B cell (primary cell): ENCODE measurements at regions not wholly inside any gene's neighbourhood (a gene's known extent, or its start where the extent isn't known, plus 50 kb on each side); places are given as distances from the start of the nearest gene placed in this dataset.

Source experiments
- ATAC-seq: fragments of 200-7000 bp; cut with Tn5 transposase; one replicate; pipeline ENCODE4 v1.10.0; 2021; ENCODE audit warnings: low read depth, mild to moderate bottlenecking, moderate number of reproducible peaks, moderate library complexity
- CTCF ChIA-PET: fragments of 350-600 bp; sonication (Branson Sonifier 250); formaldehyde crosslinking; loops from one replicate; lab custom pipeline; 2021; ENCODE audit warnings: antibody characterized with exemption, inconsistent platforms; lab: Charles Lee
- POLR2A ChIA-PET: fragments of 350-600 bp; sonication (Branson Sonifier 250); formaldehyde crosslinking; loops from one replicate; lab custom pipeline; 2021; ENCODE audit warnings: antibody characterized with exemption; lab: Charles Lee
- DNase-seq: peaks from one replicate; pipeline ENCODE4 v3.0.0; 2013
- H2AFZ ChIP-seq: 2 replicates; pipeline ENCODE4 v1.6.1; 2012; ENCODE audit warnings: mild to moderate bottlenecking, low read depth, low read length; ENCODE audit not compliant: insufficient read depth, poor library complexity, severe bottlenecking
- H3K27ac ChIP-seq, 2 donors: 1 replicate in 1 of 2; 2 replicates in 1 of 2; pipeline ENCODE4 v1.5.1; 2012 to 2013; ENCODE audit warnings: low read length in 2 of 2, mild to moderate bottlenecking in 2 of 2, moderate library complexity in 1 of 2
- H3K27me3 ChIP-seq, 4 experiments: fragments of 200-600 bp in 1 of 4; sonication (generic) in 1 of 4; replicated peaks in 1 of 4; 1 replicate in 2 of 4; 2 replicates in 2 of 4; pipeline versions ENCODE4 v1.6.1 to v1.7.0; 2013 to 2016; ENCODE audit warnings: low read length in 3 of 4, mild to moderate bottlenecking in 2 of 4, mixed read lengths in 1 of 4, moderate library complexity in 1 of 4; ENCODE audit not compliant: insufficient read depth in 4 of 4, control insufficient read depth in 3 of 4; ENCODE audit errors: control extremely low read depth in 1 of 4
- H3K36me3 ChIP-seq, 2 experiments: replicated peaks in 1 of 2; 1 replicate in 1 of 2; 2 replicates in 1 of 2; pipeline versions ENCODE4 v1.6.1 to v1.7.1; 2013; ENCODE audit warnings: low read length in 1 of 2; ENCODE audit not compliant: insufficient read depth in 2 of 2, control insufficient read depth in 1 of 2; ENCODE audit errors: control extremely low read depth in 1 of 2, extremely low read depth in 1 of 2
- H3K4me1 ChIP-seq, 2 donors: fragments of 200-600 bp in 1 of 2; sonication (generic) in 1 of 2; 1 replicate in 1 of 2; 2 replicates in 1 of 2; pipeline versions ENCODE4 v1.5.1 to v1.6.1; 2013 to 2017; ENCODE audit warnings: low read length in 2 of 2; ENCODE audit not compliant: control insufficient read depth in 2 of 2, insufficient read depth in 2 of 2
- H3K4me2 ChIP-seq: replicated peaks from 2 replicates; pipeline ENCODE3; 2012; ENCODE audit warnings: mild to moderate bottlenecking, low read depth, low read length; ENCODE audit not compliant: poor library complexity, severe bottlenecking
- H3K4me3 ChIP-seq, 5 experiments: fragments of 200-600 bp in 1 of 5; sonication (generic) in 1 of 5; 1 replicate in 3 of 5; 2 replicates in 2 of 5; pipeline versions ENCODE4 v1.5.1 to v1.7.0; 2011 to 2016; ENCODE audit warnings: low read length in 4 of 5, mild to moderate bottlenecking in 4 of 5, low read depth in 2 of 5, control low read depth in 1 of 5, moderate library complexity in 1 of 5; ENCODE audit not compliant: insufficient read depth in 1 of 5; ENCODE audit errors: control extremely low read depth in 1 of 5, extremely low read depth in 1 of 5
- H3K79me2 ChIP-seq: fragments of 200-600 bp; sonication (generic); one replicate; pipeline ENCODE4 v1.6.0; 2016; ENCODE audit warnings: low read length; ENCODE audit not compliant: control insufficient read depth, insufficient read depth
- H3K9ac ChIP-seq: fragments of 200-600 bp; sonication (generic); 2 replicates; pipeline ENCODE4 v1.6.1; 2017; ENCODE audit warnings: mild to moderate bottlenecking, low read length, moderate library complexity
- H3K9me3 ChIP-seq, 3 donors: one replicate each; pipeline versions ENCODE4 v1.6.1 to v1.7.1; 2013; ENCODE audit warnings: low read length in 2 of 3; ENCODE audit not compliant: control insufficient read depth in 2 of 3, insufficient read depth in 1 of 3; ENCODE audit errors: control extremely low read depth in 1 of 3
- H4K20me1 ChIP-seq: 2 replicates; pipeline ENCODE4 v1.6.0; 2012; ENCODE audit warnings: mild to moderate bottlenecking, low read length; ENCODE audit not compliant: insufficient read depth, control insufficient read depth, poor library complexity, severe bottlenecking
- H3K27ac Mint-ChIP-seq: one replicate; pipeline ENCODE4 v1.8.0; 2021; ENCODE audit warnings: mixed read lengths
- H3K27me3 Mint-ChIP-seq: one replicate; pipeline ENCODE4 v1.8.0; 2021; ENCODE audit warnings: mixed read lengths
- H3K4me1 Mint-ChIP-seq: one replicate; pipeline ENCODE4 v1.8.0; 2021; ENCODE audit warnings: mixed read lengths
- H3K4me3 Mint-ChIP-seq: one replicate; pipeline ENCODE4 v1.8.0; 2021; ENCODE audit warnings: mixed read lengths
- H3K9me3 Mint-ChIP-seq: one replicate; pipeline ENCODE4 v1.8.0; 2022; ENCODE audit warnings: mixed read lengths; ENCODE audit not compliant: insufficient read depth
- EZH2 ChIP-seq: IDR thresholded peaks from 2 replicates; pipeline ENCODE4 v1.6.1; 2012; ENCODE audit warnings: borderline replicate concordance, low read depth, mild to moderate bottlenecking, moderate library complexity, low read length; ENCODE audit not compliant: insufficient read depth, poor library complexity, severe bottlenecking
- WGBS: methylation state at CpG from one replicate; pipeline ENCODE4 v1.1.5; 2013; ENCODE audit warnings: missing lambda C conversion rate; ENCODE audit not compliant: insufficient coverage; 5-methylcytosine and 5-hydroxymethylcytosine counted together
- intact Hi-C: fragments of 100-400 bp; cut with micrococcal nuclease; formaldehyde crosslinking; loops from one replicate; pipeline ENCODE4 v1.10.0; 2022
- TF ChIP-seq, protein P1 (sequence below): fragments of 200-600 bp; IDR thresholded peaks from one replicate; pipeline ENCODE4 v1.8.0; 2022; ENCODE audit warnings: antibody characterized with exemption, mild to moderate bottlenecking

DNA sequence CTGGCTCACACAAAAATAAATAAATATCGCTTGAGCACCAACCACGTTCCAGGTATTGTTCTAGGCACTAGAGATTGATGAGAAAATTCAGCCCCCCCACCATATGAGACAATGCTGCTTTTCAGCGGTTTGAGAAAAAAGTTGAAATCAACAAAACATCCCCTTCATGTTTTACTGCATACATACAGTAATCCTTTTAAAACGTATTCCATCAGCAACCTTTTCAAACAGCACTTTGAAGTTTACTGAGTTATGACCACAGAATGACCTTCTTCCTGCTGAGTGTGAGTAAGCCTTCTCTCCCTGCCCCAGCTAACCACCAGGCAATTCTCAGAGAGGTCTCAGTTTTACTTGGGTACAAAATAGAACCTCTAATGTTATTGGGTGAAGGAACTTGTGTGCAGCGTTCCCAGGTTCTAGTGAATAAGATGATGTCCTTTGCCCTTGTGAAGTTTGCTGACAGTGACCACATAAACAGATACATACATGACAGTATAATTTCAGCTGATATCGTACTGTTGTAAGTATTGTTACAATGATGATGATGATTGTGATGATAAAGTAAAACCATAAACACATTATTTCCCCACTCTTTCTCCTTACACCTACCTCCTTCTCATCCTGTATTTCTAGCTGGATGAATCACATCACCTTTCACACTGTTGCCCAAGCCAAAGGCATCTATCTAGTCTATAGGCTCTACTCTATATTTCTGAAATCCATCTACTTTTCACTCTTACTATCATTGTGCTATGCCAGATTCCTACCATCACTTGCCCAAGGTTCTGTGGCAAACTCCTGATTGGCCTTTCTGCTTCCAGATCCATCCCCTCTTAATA lies 124.4 kb upstream of the KRR1 start:
- Mint-ChIP-seq H3K4me3 (no peak overlapping the region), H3K9me3 (no peaks in the 10 kb centered on the region), H3K27me3 (no peaks in the 10 kb centered on the region), H3K27ac (no peak overlapping the region), H3K4me1 (peaks cover 2% of the 10 kb centered on the region)
- Histone ChIP-seq H3K9ac (no peak overlapping the region), H3K4me3 (no peak overlapping the region), H3K27me3 (no peaks in the 10 kb centered on the region), H3K4me1 (no peaks in the 10 kb centered on the region), H3K9me3 (peaks cover 0 to 1% (median 0%) of the 10 kb centered on the region in 3 donors), H3K79me2 (no peaks in the 10 kb centered on the region), H3K4me2 (no peak overlapping the region), H3K36me3 (no peaks in the 10 kb centered on the region), H3K27ac (no peak overlapping the region), H4K20me1 (no peaks in the 10 kb centered on the region), H2AFZ (no peak overlapping the region)
- intact Hi-C loops, result no loop called here
- ChIA-PET CTCF (no interaction called here), POLR2A (no interaction called here)
- DNase-seq (no peak), ATAC-seq (no peak)
- TF ChIP-seq EZH2, result no peak
- TF ChIP-seq, protein P1, sequence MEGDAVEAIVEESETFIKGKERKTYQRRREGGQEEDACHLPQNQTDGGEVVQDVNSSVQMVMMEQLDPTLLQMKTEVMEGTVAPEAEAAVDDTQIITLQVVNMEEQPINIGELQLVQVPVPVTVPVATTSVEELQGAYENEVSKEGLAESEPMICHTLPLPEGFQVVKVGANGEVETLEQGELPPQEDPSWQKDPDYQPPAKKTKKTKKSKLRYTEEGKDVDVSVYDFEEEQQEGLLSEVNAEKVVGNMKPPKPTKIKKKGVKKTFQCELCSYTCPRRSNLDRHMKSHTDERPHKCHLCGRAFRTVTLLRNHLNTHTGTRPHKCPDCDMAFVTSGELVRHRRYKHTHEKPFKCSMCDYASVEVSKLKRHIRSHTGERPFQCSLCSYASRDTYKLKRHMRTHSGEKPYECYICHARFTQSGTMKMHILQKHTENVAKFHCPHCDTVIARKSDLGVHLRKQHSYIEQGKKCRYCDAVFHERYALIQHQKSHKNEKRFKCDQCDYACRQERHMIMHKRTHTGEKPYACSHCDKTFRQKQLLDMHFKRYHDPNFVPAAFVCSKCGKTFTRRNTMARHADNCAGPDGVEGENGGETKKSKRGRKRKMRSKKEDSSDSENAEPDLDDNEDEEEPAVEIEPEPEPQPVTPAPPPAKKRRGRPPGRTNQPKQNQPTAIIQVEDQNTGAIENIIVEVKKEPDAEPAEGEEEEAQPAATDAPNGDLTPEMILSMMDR, result no peak
- 0% methylated on average over 1 of the region's 6 CpGs for WGBS
